ENCODE measurements at regions not wholly inside any gene's neighbourhood (a gene's known extent, or its start where the extent isn't known, plus 50 kb on each side); places are given as distances from the start of the nearest gene placed in this dataset.
A peak's percentile ranks its signal among the peaks of the same experiment; 100 is the strongest.

DNA sequence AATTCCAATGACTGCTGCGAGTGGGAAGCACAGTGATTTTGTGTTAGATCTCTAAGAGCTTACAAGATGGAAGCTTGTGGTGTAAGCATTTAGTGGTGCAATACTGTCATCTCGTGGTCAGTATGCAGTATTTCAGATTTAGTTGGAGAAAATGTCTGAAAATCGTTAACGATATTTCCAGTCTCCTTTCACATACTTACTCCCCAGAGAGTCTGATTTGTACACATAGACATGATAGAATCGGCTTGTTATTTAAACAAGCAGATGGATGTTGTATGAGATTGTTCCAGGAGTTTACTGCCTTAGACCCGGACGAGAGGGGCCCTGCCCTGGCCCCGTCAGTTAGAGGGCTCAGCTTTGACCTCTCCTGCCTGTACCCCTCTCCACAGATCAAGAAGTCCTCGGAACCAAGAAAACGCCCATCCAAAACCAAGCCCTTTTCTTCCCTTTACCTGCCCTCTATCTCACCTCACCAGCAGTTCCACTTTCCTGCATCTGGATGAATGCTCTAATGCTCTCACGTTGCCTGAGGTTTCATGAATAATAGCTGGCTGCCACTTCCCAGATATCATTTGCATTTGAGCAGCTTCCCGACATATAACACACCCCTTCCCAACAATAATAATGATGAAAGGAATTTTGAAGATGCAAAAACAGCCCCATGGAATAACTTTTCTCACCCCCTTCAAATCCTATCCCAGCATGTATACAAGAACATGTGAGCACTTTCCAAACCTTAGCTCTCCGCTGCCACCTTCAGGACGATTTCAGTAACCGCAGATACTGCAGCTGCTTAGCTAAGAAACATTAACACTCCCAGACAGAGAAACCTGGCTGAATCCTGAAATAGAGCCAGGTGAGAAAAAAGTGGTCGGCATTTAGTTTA, 247.3 kb downstream of the LTN1 start (continued):
- peak; percentile 59 to 83 for TF ChIP-seq MNT (conservative IDR thresholded peaks at IDR 0.05)
- TF ChIP-seq, protein P1, sequence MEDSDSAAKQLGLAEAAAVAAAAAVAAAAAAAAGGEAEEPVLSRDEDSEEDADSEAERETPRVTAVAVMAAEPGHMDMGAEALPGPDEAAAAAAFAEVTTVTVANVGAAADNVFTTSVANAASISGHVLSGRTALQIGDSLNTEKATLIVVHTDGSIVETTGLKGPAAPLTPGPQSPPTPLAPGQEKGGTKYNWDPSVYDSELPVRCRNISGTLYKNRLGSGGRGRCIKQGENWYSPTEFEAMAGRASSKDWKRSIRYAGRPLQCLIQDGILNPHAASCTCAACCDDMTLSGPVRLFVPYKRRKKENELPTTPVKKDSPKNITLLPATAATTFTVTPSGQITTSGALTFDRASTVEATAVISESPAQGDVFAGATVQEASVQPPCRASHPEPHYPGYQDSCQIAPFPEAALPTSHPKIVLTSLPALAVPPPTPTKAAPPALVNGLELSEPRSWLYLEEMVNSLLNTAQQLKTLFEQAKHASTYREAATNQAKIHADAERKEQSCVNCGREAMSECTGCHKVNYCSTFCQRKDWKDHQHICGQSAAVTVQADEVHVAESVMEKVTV (CRISPR knock-in tag; IDR thresholded peaks at IDR 0.05), result peak; percentile 97
- TF ChIP-seq JUND (IDR thresholded peaks at IDR 0.05; ENCODE audit: borderline replicate concordance, low read depth, low read length), result peak; percentile 18; the same call in 1 of the 2 replicates
- no peak for TF ChIP-seq JUND (tag; IDR thresholded peaks at IDR 0.05; ENCODE audit: borderline replicate concordance, low read depth, low read length)
- TF ChIP-seq KAT8 (IDR thresholded peaks at IDR 0.05; ENCODE audit: low read depth), result no peak
- no peak for TF ChIP-seq SIN3A (IDR thresholded peaks at IDR 0.05; ENCODE audit: borderline replicate concordance in 2 of 2, control insufficient read depth in 1 of 2, low read depth in 2 of 2, low read length in 2 of 2)
- TF ChIP-seq MGA (IDR thresholded peaks at IDR 0.05), result peak; percentile 37
- peak; percentile 47 for TF ChIP-seq KLF16 (IDR thresholded peaks at IDR 0.05)
- TF ChIP-seq MAFK (IDR thresholded peaks at IDR 0.05; ENCODE audit: low read length), result no peak
- TF ChIP-seq YY1 (IDR thresholded peaks at IDR 0.05; ENCODE audit: borderline replicate concordance in 1 of 3, control insufficient read depth in 1 of 3, extremely low read depth in 1 of 3, insufficient read depth in 3 of 3, insufficient read length in 1 of 3, insufficient replicate concordance in 2 of 3, low read depth in 1 of 3, low read length in 2 of 3), result peak in 2 of 3 experiments; percentile 42 to 80
